ENCODE measurements at regions not wholly inside any gene's neighbourhood (a gene's known extent, or its start where the extent isn't known, plus 50 kb on each side); places are given as distances from the start of the nearest gene placed in this dataset.

DNA sequence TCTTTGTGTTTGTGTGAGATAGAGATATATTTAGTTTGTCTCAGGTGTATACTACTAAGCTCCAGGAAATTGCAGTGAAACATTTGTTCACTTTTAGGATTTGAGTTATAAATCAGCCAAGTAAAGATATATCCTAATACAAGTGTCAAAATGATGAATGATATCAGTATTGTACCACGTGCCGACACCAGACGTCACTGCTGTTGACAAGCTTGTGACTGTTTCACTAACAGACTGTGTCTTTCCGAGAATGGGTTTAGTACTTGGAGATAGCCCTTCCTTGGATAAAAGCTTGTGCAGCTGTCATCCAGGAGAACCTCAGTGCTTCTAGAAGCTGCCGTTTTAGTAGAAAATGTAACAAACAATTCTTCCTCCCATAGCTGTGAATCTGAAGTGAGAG lies 343.3 kb downstream of the FBXO8 start:
- CTCF ChIA-PET: interaction anchor here (1.2 kb wide), 1 partner anchor 435 kb away, joined by 3 read pairs; no protein-coding TSS in a partner anchor
- DNase-seq (ENCODE audit: low read depth, low spot score): no peak
- POLR2A ChIA-PET: no interaction called here
- H3K4me3 ChIP-seq (ENCODE audit: low read depth, low read length): no peak overlapping the region
- TF ChIP-seq, protein P1, sequence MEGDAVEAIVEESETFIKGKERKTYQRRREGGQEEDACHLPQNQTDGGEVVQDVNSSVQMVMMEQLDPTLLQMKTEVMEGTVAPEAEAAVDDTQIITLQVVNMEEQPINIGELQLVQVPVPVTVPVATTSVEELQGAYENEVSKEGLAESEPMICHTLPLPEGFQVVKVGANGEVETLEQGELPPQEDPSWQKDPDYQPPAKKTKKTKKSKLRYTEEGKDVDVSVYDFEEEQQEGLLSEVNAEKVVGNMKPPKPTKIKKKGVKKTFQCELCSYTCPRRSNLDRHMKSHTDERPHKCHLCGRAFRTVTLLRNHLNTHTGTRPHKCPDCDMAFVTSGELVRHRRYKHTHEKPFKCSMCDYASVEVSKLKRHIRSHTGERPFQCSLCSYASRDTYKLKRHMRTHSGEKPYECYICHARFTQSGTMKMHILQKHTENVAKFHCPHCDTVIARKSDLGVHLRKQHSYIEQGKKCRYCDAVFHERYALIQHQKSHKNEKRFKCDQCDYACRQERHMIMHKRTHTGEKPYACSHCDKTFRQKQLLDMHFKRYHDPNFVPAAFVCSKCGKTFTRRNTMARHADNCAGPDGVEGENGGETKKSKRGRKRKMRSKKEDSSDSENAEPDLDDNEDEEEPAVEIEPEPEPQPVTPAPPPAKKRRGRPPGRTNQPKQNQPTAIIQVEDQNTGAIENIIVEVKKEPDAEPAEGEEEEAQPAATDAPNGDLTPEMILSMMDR (IDR thresholded peaks at IDR 0.05; ENCODE audit: insufficient read depth, low read length, missing control alignments): no peak

DNA sequence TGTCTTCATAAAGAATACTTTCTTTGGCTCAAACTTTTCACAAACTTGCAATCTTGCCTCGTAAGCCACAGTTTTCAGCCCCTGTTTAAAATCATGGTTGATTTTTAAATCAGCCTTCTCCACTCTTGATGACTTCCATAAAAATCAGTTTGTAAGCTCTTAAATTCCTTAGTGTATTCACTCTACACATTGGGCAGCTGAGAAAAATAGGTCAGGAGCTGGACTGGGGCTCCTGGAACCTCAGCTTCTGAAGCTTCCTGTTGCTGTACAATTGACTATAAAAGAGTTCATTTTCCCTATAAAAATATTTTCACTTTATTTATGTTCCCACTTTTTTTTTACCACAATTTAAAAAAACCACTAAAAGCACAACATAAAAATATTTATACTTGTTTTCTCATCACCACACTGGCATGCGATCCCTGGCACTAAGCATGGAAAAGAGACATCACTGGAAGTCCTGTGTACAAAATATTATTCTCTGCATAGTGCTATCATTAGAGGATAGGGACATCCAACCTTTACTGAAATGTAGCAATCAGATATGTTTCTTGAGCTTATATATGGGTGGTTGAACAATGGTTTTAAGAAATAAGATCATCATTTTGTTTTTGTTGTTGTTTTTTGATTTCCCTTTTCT lies 345.7 kb downstream of the FBXO8 start:
- ChIA-PET POLR2A (no interaction called here), CTCF (no interaction called here)
- no peak for DNase-seq (ENCODE audit: low read depth, low spot score)
- no peak overlapping the region for H3K4me3 ChIP-seq (ENCODE audit: low read depth, low read length)
- TF ChIP-seq, protein P1 (IDR thresholded peaks at IDR 0.05; ENCODE audit: insufficient read depth, low read length, missing control alignments): no peak

DNA sequence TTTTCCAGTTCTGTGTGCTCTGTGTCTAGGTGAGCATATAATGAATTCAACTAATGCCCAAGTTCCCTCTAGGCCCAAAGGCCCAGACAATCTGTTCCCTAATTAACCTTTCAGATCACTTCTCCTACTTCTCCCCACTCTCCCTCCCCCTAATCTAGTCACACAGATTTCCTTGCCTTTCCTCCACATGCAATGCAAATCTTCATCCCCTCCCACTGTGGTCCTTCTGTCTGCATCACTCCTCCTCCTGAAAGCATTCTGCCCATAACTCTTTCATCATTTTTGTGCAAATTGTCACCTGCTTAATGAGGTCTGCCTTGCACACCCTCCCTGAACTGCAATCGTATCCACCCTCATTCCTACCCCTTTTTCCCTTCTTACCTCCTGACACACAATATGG lies 346.6 kb downstream of the FBXO8 start:
- CTCF ChIA-PET: no interaction called here
- H3K4me3 ChIP-seq (ENCODE audit: low read depth, low read length): no peak overlapping the region
- DNase-seq (ENCODE audit: low read depth, low spot score): no peak
- TF ChIP-seq, protein P1 (IDR thresholded peaks at IDR 0.05; ENCODE audit: insufficient read depth, low read length, missing control alignments): no peak
- POLR2A ChIA-PET: no interaction called here

DNA sequence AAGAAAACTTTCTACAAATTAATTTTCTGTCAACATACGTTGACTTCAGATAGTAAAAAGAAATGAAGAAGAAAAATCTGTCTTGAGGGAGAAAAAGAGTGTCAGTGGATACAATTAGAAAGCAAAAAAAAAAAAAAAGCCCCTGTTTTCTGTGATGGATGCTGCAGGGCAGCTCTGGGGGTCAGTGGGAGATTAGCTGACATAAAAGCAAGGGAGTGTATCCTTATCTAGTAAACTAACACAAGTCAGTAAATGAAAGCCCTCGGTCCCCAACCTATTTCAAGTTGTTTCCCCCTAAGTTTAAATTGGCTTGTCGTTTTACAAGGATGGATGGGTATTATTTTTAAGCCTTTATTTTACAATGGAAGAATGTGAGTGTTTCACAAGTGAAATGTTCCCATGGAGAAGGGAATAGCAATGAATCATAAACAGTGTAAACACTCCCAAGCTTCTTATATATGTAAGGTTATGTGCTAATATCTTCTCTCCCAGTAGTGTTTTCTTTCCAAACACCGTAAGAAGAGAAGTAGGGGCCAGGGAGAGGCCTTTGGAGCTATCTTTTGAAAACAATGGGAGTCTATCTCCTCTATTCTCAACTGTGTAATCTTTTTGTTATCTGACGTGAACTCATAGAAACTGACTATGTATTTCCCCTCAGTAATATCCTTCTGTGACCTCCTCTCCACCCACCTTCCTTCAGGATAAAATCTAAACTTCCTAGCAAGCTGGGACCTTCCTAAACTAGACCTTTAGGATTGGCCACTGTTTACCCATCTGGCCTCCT lies 347.7 kb downstream of the FBXO8 start:
- CTCF ChIA-PET: no interaction called here
- no peak for DNase-seq (ENCODE audit: low read depth, low spot score)
- TF ChIP-seq, protein P1 (IDR thresholded peaks at IDR 0.05; ENCODE audit: insufficient read depth, low read length, missing control alignments): no peak
- no peak overlapping the region for H3K4me3 ChIP-seq (ENCODE audit: low read depth, low read length)
- POLR2A ChIA-PET: no interaction called here

DNA sequence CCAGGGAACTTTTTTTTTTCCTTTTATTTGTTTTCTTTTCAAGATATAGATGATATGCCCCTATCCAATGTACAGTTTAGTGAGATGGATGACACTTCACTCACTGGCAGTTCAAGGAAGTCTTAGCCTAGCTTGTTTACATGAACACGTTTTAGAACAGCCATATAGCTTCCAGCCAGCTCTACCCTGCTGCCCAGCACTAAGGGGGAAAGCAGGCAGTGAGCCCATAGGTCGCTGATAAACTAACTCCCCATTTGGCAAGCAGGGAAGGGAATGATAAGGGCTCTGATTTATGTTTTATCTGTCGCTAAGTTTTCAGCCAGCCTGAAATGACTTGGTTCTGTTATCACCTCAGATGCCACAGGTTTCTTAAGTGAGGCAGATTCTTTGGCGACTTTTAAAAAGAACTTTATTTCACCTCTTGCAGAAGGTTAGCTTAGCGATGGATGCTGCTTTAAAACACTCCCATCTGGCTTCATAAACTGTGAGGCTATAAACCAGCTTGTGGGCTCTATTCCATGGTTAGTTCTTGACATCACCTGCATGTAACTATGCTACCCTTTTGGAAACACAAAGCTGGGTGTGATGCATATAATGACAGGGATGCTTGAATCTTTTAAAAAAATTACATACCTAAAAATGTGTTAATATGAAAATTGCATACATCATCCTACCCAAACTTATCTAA lies 348.4 kb downstream of the FBXO8 start:
- TF ChIP-seq, protein P1 (IDR thresholded peaks at IDR 0.05; ENCODE audit: insufficient read depth, low read length, missing control alignments): no peak
- H3K4me3 ChIP-seq (ENCODE audit: low read depth, low read length): no peak overlapping the region
- POLR2A ChIA-PET: no interaction called here
- CTCF ChIA-PET: no interaction called here
- DNase-seq (ENCODE audit: low read depth, low spot score): no peak

DNA sequence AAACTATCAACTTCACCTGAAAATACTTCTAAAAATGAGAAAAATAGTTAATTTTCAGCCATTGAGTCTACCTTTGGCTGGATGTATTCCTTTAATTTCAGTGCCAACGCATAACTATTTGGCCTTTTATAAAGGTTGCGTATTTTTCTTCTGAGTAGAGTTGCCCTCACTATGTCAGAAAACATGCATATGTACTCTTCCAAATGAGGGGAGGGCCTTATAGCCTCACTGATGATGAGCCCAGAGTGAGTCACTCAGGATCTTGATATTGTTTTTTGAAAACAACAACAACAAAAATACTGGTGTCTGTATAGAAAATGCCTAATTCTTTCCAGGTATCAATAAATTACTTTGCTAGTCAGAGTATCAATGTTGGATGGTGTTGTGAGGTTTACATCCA lies 349.3 kb downstream of the FBXO8 start:
- ChIA-PET CTCF (no interaction called here), POLR2A (no interaction called here)
- DNase-seq (ENCODE audit: low read depth, low spot score): no peak
- H3K4me3 ChIP-seq (ENCODE audit: low read depth, low read length): no peak overlapping the region
- TF ChIP-seq, protein P1 (IDR thresholded peaks at IDR 0.05; ENCODE audit: insufficient read depth, low read length, missing control alignments): no peak

Data from AG04449 (cell line).